GM18520 (cell line): ENCODE measurements at regions not wholly inside any gene's neighbourhood (a gene's known extent, or its start where the extent isn't known, plus 50 kb on each side); places are given as distances from the start of the nearest gene placed in this dataset.

ENCODE experiments used
- ATAC-seq: cut with Tn5 transposase; IDR thresholded peaks from one replicate; pipeline ENCODE4 v1.9.1; 2021; ENCODE audit not compliant: unreplicated experiment

DNA sequence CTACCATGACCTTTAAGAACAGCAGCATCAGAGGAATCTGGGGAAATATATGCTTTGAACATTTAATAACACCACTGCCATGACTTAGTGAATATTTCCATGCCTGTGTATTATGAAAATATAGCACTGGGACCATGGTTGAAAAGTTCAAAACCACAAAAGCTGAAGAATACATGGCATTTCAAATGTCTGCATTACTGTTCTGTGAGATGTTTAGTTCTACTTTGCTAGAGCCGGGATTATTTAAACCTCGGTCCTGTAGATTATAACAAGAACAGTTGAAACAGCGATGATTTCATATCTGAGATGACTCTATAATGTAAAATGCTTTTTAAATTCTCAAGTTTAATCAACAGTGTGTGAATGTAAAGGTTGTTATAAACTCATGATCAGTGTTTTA lies 126.7 kb upstream of the AGA start:
- no peak for ATAC-seq

- ATAC-seq = no peak
These were observed 127.2 kb upstream of the AGA start for GRCh38 chr4:177569434-177569833.

GRCh38 chr4:177573507-177573906 lies 131.3 kb upstream of the AGA start:
- ATAC-seq = no peak

DNA sequence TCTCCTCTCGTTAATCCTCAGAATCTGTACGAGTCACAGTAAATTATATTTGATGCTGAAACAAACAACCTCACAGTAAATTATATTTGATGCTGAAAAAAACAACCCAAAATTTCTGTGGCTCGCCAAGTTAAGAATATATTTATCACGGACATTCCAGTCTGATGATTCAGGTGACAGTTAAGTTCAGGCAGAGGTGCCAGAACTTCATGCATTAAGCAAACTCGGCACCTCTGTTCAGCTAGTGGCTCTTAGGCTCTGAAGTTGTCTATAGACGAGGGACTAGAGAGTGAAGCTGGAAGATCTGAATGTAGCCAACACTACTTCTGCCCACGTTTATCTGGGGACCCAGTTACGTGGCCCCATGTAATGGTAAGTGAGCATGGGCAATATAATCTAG lies 132.2 kb upstream of the AGA start:
- ATAC-seq = no peak

DNA sequence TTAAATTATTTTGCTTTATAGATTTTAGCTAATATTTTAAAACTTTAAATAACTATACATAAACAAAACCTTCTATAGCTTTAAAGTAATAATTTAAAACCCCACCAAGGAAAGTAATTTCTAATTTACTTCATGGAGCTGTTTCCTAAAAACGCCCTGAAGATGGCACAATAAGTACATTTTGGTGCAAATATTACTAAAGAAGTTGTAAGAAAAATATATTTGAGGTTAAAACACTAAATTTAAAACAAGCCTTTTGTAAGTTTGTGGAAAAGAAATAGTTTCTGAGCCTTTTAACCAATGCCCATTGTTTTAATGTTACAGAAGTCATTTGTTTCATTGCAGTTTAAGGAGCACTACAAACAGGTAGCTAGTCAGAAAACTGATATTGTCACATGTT lies 137.4 kb upstream of the AGA start:
- no peak for ATAC-seq

DNA sequence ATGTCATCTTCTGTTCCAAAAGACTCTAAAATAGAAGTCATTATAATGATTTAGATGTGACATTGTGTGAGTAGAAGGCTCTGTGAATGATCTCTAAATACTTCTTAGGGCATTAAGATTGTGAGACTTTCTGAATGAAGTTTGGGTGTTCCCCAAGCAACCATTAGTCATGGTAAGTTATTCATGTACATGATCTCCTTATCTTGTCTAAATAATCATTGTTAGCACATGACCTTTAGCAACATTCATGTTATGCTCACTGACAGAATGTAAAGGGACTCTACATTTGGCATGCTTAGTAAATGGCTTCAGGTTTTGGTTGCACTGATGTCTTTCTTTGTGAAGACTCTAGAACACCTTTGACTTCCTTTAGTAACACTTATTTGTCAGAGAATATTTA lies 140.8 kb upstream of the AGA start:
- no peak for ATAC-seq

DNA sequence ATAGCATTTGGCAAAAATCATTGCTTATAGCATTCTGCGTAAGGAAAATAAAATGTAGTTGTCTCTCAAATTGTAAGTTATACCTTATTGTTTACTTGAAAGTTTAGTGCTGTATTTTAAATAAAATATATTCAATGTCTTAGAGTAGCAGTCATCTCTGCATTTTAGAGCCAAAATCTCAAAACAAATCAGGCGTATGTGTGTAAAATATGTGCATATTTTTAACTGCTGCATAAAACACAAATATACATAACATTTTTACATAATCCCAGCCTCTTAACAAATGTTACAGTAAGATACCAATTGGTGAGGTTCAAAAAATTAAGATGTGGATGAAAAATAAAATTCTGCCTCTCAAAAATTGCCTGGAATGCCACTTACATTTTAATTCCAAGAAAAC lies 145.8 kb upstream of the AGA start:
- ATAC-seq = no peak

GRCh38 chr4:177595386-177595785 lies 153.1 kb upstream of the AGA start:
- ATAC-seq = no peak

- ATAC-seq = no peak
These were observed 153.8 kb upstream of the AGA start for GRCh38 chr4:177596035-177596434.

- ATAC-seq = no peak
These were observed 154.8 kb upstream of the AGA start for GRCh38 chr4:177596991-177597390.

GRCh38 chr4:177605252-177605651 lies 163.0 kb upstream of the AGA start:
- no peak for ATAC-seq

GRCh38 chr4:177607111-177607573 lies 164.9 kb upstream of the AGA start:
- ATAC-seq = no peak

- no peak for ATAC-seq
These were observed 169.9 kb upstream of the AGA start for GRCh38 chr4:177611974-177612664.

GRCh38 chr4:177612684-177613083 lies 170.4 kb upstream of the AGA start:
- no peak for ATAC-seq

GRCh38 chr4:177632481-177632880 lies 190.2 kb upstream of the AGA start:
- ATAC-seq = no peak

GRCh38 chr4:177638871-177639270 lies 196.6 kb upstream of the AGA start:
- no peak for ATAC-seq

- ATAC-seq = no peak
These were observed 198.6 kb upstream of the AGA start for GRCh38 chr4:177640864-177641263.

DNA sequence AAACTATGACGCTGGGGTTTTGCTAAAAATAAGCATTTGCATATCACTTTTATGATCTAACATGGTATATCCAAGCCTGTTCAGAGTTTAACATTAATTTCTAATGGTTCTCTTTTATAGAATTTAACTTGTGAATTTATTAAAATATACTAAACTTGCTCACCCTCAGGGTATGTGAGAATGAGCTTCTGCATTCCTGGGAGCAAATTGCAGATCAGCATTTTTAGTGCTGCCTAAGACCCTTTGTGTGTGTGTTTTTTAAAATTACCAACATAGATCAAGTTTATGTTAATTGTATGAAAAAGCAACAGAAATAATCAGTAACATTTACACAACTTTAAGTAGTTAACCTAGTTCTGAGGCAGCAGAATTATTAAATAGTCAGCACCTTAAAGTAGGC lies 218.0 kb upstream of the AGA start:
- ATAC-seq = no peak

DNA sequence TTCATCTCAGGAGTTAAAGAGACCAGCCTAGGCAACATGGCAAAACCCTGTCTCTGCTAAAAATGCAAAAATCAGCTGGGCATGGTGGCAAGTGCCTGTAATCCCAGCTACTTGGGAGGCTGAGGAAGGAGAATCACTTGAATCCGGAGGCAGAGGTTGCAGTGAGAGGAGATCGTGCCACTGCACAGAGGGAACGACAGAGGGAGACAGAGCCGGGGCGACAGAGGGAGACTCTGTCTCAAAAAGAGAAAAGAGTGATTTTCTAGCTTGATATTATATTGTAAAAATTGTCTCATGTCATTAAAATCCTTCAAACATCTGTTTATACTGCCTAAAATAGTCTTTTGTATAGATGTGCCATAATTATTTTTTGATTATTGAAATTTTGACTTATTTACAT lies 225.4 kb upstream of the AGA start:
- ATAC-seq = no peak

GRCh38 chr4:177671387-177671786 lies 229.2 kb upstream of the AGA start:
- ATAC-seq = peak; percentile 46

DNA sequence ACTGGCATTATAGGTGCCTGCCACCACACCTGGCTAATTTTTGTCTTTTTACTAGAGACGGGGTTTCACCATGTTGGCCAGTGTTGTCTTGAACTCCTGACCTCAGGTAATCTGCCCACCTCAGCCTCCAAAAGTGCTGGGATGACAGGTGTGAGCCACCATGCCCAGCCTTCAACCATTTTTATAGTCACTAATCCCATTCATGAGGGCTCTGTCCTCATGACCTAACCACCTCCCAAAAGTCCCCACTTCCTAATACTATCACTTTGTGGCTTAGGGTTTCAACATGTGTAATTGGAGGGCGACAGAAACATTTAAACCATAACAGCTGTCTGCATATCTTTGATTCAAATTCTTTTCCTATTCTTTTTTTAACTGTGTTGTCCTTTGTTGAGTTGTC lies 229.6 kb upstream of the AGA start:
- ATAC-seq = peak; percentile 56

DNA sequence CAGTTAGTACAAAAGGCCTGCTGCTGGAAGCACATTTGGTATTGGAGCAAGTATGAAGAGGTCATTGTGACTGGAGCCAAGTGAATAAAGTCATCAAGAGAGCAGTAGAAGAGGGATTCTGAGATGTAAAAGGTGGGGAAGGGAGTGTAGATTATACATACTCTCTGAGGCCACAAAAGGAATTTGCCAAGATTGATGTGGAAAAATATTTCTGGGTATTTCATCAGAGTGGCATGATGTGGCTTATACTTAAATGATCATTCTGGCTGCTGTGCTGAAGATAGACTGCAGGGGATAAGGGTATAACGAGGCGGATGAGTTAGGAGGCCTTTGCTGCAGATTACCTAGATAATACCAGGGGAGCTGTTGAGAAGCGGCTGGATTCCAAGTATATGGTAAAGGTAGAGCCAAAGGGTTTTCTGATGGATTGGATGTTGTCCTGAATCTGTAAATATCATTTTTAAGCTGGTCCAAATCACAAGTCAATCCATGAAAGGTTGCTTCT lies 231.8 kb upstream of the AGA start:
- no peak for ATAC-seq

DNA sequence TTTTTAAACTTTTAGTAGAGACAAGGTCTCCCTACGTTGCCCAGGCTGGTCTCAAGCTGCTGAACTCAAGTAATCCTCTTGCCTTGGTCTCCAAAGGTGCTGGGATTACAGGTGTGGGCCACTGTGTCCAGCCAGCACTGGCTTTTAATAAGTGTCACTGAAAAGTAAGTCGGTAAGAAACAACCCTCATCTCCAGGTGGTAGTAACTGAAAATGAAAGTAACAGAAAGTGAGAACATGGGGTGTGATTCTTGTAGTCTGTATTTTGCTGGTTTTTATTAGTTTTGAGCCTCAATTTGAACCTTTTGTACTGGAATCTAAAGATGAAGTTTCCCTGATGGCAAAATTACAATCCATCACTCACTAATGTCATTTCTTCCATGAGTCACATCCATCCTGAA lies 238.1 kb upstream of the AGA start:
- ATAC-seq = no peak
